ENCODE measurements at regions not wholly inside any gene's neighbourhood (a gene's known extent, or its start where the extent isn't known, plus 50 kb on each side); places are given as distances from the start of the nearest gene placed in this dataset.

GRCh38 chr18:42429196-42429595 lies 474.2 kb downstream of the PIK3C3 start:
- TF ChIP-seq CTCF (IDR thresholded peaks at IDR 0.05) (no peak), POLR2A (IDR thresholded peaks at IDR 0.05) (no peak)

All from heart left ventricle (tissue), 13 donors.